ENCODE measurements at regions not wholly inside any gene's neighbourhood (a gene's known extent, or its start where the extent isn't known, plus 50 kb on each side); places are given as distances from the start of the nearest gene placed in this dataset.
"Not testable (repeated sequence)": the region's sequence is repeated elsewhere in the genome, so short reads cannot be mapped to it uniquely, and the experiment has no call there.

DNA sequence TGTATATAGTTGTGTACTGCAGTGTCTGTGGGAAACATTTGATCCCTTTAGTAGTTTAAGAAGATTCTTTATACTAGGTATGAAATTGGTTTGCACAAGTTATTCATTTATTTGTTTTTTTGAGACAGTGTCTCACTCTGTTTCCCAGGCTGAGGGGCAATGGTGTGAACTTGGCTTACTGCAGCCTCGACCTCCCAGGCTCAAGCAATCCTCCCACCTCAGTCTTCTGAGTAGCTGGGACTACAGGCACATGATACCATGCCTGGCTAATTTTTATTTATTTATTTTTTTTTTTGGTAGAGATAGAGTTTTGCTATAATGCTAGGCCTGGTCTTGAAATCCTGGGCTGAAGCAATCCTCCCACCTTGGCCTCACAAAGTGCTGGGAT, 209.4 kb downstream of the RASSF9 start:
- Histone ChIP-seq H3K4me2 (ENCODE audit: low read length) (no peak overlapping the region), H4K20me1 (ENCODE audit: insufficient read depth, low read length) (no peaks in the 10 kb centered on the region), H3K9me3 (ENCODE audit: low read length) (no peaks in the 10 kb centered on the region), H3K27me3 (ENCODE audit: insufficient read depth, low read length) (no peaks in the 10 kb centered on the region), H3K79me2 (ENCODE audit: insufficient read depth, low read length) (no peaks in the 10 kb centered on the region), H3K27ac (ENCODE audit: low read depth, low read length, poor library complexity, severe bottlenecking) (no peak overlapping the region), H2AFZ (ENCODE audit: low read length) (no peak overlapping the region), H3K9me2 (ENCODE audit: low read depth, low read length) (no peaks in the 10 kb centered on the region), H3F3A (ENCODE audit: insufficient read depth, low read length) (no peaks in the 10 kb centered on the region), H3K4me1 (ENCODE audit: insufficient read depth, low read length, severe bottlenecking) (no peaks in the 10 kb centered on the region), H3K9ac (ENCODE audit: low read length) (no peak overlapping the region), H3K36me3 (ENCODE audit: insufficient read depth, low read length) (no peaks in the 10 kb centered on the region), H3K4me3 (ENCODE audit: low read depth, low read length, poor library complexity, severe bottlenecking) (no peak overlapping the region)
- no peak for TF ChIP-seq CTCF (IDR thresholded peaks at IDR 0.05; ENCODE audit: low read length)
- no peak for TF ChIP-seq EZH2 (IDR thresholded peaks at IDR 0.05; ENCODE audit: borderline replicate concordance, low read length)

DNA sequence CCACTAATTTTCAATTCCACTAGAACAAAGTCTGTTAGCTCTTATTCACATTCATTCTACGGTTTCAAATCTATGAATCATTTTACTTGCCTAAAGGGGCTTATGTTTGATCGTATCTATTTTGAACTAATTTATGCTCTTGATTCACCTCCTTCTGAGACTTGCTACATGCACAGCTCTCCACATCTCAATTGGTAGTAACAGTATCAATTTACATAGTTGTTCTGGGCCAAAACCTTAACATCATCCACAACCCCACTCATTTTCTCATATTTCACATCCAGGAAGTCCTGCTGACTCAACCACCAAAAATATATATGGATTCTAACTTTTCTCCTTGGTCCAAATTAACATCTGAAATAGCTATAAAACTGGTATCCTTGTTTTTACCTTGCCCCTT, 208.6 kb downstream of the RASSF9 start:
- H3K79me2 ChIP-seq (ENCODE audit: insufficient read depth, low read length), result no peaks in the 10 kb centered on the region
- no peak overlapping the region for H3K4me3 ChIP-seq (ENCODE audit: low read depth, low read length, poor library complexity, severe bottlenecking)
- no peak overlapping the region for H2AFZ ChIP-seq (ENCODE audit: low read length)
- TF ChIP-seq CTCF (IDR thresholded peaks at IDR 0.05; ENCODE audit: low read length), result no peak
- no peak for TF ChIP-seq EZH2 (IDR thresholded peaks at IDR 0.05; ENCODE audit: borderline replicate concordance, low read length)
- H3K27ac ChIP-seq (ENCODE audit: low read depth, low read length, poor library complexity, severe bottlenecking), result no peak overlapping the region
- H3K9ac ChIP-seq (ENCODE audit: low read length), result no peak overlapping the region
- H3K9me2 ChIP-seq (ENCODE audit: low read depth, low read length), result no peaks in the 10 kb centered on the region
- no peaks in the 10 kb centered on the region for H3K36me3 ChIP-seq (ENCODE audit: insufficient read depth, low read length)
- no peak overlapping the region for H3K4me2 ChIP-seq (ENCODE audit: low read length)
- no peaks in the 10 kb centered on the region for H3K4me1 ChIP-seq (ENCODE audit: insufficient read depth, low read length, severe bottlenecking)
- H3F3A ChIP-seq (ENCODE audit: insufficient read depth, low read length), result no peaks in the 10 kb centered on the region
- no peaks in the 10 kb centered on the region for H3K9me3 ChIP-seq (ENCODE audit: low read length)
- no peaks in the 10 kb centered on the region for H3K27me3 ChIP-seq (ENCODE audit: insufficient read depth, low read length)
- H4K20me1 ChIP-seq (ENCODE audit: insufficient read depth, low read length), result no peaks in the 10 kb centered on the region

- H2AFZ ChIP-seq (ENCODE audit: low read length); H3K9me2 ChIP-seq (ENCODE audit: low read depth, low read length); H3K4me1 ChIP-seq (ENCODE audit: insufficient read depth, low read length, severe bottlenecking); H3K36me3 ChIP-seq (ENCODE audit: insufficient read depth, low read length); H3F3A ChIP-seq (ENCODE audit: insufficient read depth, low read length); H3K79me2 ChIP-seq (ENCODE audit: insufficient read depth, low read length); H4K20me1 ChIP-seq (ENCODE audit: insufficient read depth, low read length); H3K27ac ChIP-seq (ENCODE audit: low read depth, low read length, poor library complexity, severe bottlenecking); H3K4me2 ChIP-seq (ENCODE audit: low read length); H3K4me3 ChIP-seq (ENCODE audit: low read depth, low read length, poor library complexity, severe bottlenecking); H3K9ac ChIP-seq (ENCODE audit: low read length); H3K27me3 ChIP-seq (ENCODE audit: insufficient read depth, low read length); H3K9me3 ChIP-seq (ENCODE audit: low read length): not testable (repeated sequence)
Measured at GRCh38 chr12:85628562-85628961, 207.6 kb downstream of the RASSF9 start.

DNA sequence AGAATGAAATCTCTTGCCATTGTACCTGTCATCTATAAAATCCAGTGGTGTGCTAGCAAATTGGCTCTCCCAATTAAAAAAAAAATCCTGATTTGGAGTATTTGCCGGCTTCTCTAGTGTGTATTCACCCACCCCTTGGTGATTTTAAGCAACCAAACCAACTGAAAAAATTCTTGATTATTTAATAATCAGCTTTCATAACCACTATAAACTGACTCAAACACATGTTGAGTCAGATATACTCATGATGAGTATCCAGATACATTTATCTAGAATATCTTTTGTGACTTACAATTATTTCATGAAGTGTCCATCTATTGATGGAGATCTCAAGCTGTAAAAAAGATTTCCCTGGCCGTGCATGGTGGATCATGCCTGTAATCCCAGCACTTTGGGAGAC, 205.4 kb downstream of the RASSF9 start:
- Histone ChIP-seq H3K27ac (ENCODE audit: low read depth, low read length, poor library complexity, severe bottlenecking) (no peak overlapping the region), H3K27me3 (ENCODE audit: insufficient read depth, low read length) (no peaks in the 10 kb centered on the region), H3K79me2 (ENCODE audit: insufficient read depth, low read length) (no peaks in the 10 kb centered on the region), H3K9me3 (ENCODE audit: low read length) (no peaks in the 10 kb centered on the region), H3F3A (ENCODE audit: insufficient read depth, low read length) (no peaks in the 10 kb centered on the region), H4K20me1 (ENCODE audit: insufficient read depth, low read length) (no peaks in the 10 kb centered on the region), H3K9me2 (ENCODE audit: low read depth, low read length) (no peaks in the 10 kb centered on the region), H2AFZ (ENCODE audit: low read length) (no peak overlapping the region), H3K36me3 (ENCODE audit: insufficient read depth, low read length) (no peaks in the 10 kb centered on the region), H3K9ac (ENCODE audit: low read length) (no peak overlapping the region), H3K4me3 (ENCODE audit: low read depth, low read length, poor library complexity, severe bottlenecking) (no peak overlapping the region), H3K4me1 (ENCODE audit: insufficient read depth, low read length, severe bottlenecking) (no peaks in the 10 kb centered on the region), H3K4me2 (ENCODE audit: low read length) (no peak overlapping the region)
- TF ChIP-seq EZH2 (IDR thresholded peaks at IDR 0.05; ENCODE audit: borderline replicate concordance, low read length), result no peak
- TF ChIP-seq CTCF (IDR thresholded peaks at IDR 0.05; ENCODE audit: low read length), result no peak
